ENCODE measurements at regions not wholly inside any gene's neighbourhood (a gene's known extent, or its start where the extent isn't known, plus 50 kb on each side); places are given as distances from the start of the nearest gene placed in this dataset.

- TF ChIP-seq TARDBP (IDR thresholded peaks at IDR 0.05) = no peak
- TF ChIP-seq FOXM1 (IDR thresholded peaks at IDR 0.05; ENCODE audit: borderline replicate concordance) = no peak
- TF ChIP-seq CTBP1 (IDR thresholded peaks at IDR 0.05; ENCODE audit: borderline replicate concordance) = no peak
- no peak for TF ChIP-seq LEF1 (IDR thresholded peaks at IDR 0.05; ENCODE audit: borderline replicate concordance)
- no peak for TF ChIP-seq SUZ12 (IDR thresholded peaks at IDR 0.05)
- TF ChIP-seq HDGF (IDR thresholded peaks at IDR 0.05; ENCODE audit: borderline replicate concordance) = no peak
These were observed 423.0 kb downstream of the TUSC1 start for GRCh38 chr9:25255216-25255615.

Measured in HEK293T (cell line).